Neural cell (in vitro differentiated cells): ENCODE measurements at regions not wholly inside any gene's neighbourhood (a gene's known extent, or its start where the extent isn't known, plus 50 kb on each side); places are given as distances from the start of the nearest gene placed in this dataset.

Experiments
- H2AFZ ChIP-seq: fragments of 200-600, 300-800 bp; sonication (generic), shearing (Covaris generic); 2 replicates; pipeline ENCODE4 v1.6.0; 2014; ENCODE audit warnings: low read depth, mild to moderate bottlenecking, antibody characterized with exemption, low read length, moderate library complexity
- H3F3A ChIP-seq: fragments of 200-600 bp; shearing (Covaris generic); 2 replicates; pipeline ENCODE4 v1.6.1; 2016; ENCODE audit warnings: mild to moderate bottlenecking, moderate library complexity, mixed read lengths, antibody characterized with exemption, low read length; ENCODE audit not compliant: insufficient read depth, poor library complexity, severe bottlenecking
- H3K27ac ChIP-seq: fragments of 200-600, 300-800 bp; sonication (generic), shearing (Covaris generic); 2 replicates; pipeline ENCODE4 v1.5.1; 2014; ENCODE audit warnings: mild to moderate bottlenecking, low read length, moderate library complexity
- H3K27me3 ChIP-seq: fragments of 300-800, 200-600 bp; sonication (generic), shearing (Covaris generic); 2 replicates; pipeline ENCODE4 v1.6.0; 2014; ENCODE audit warnings: mild to moderate bottlenecking, low read depth, low read length, moderate library complexity; ENCODE audit not compliant: insufficient read depth
- H3K36me3 ChIP-seq: fragments of 300-800, 200-600 bp; sonication (generic), shearing (Covaris generic); 2 replicates; pipeline ENCODE4 v1.5.1; 2014; ENCODE audit warnings: mild to moderate bottlenecking, antibody characterized with exemption, low read length, moderate library complexity; ENCODE audit not compliant: insufficient read depth
- H3K4me2 ChIP-seq: fragments of 300-800, 200-600 bp; sonication (generic), shearing (Covaris generic); 2 replicates; pipeline ENCODE4 v1.6.0; 2014; ENCODE audit warnings: mild to moderate bottlenecking, low read length
- H3K4me3 ChIP-seq: fragments of 300-800, 200-600 bp; sonication (generic), shearing (Covaris generic); 2 replicates; pipeline ENCODE4 v1.5.1; 2014; ENCODE audit warnings: mild to moderate bottlenecking, low read length, moderate library complexity
- H3K79me2 ChIP-seq: fragments of 200-600 bp; shearing (Covaris generic); replicated peaks from 2 replicates; pipeline ENCODE4 v1.6.0; 2014; ENCODE audit warnings: mild to moderate bottlenecking, low read length, moderate library complexity; ENCODE audit not compliant: insufficient read depth
- H3K9ac ChIP-seq: fragments of 300-800, 200-600 bp; sonication (generic), shearing (Covaris generic); 2 replicates; pipeline ENCODE4 v1.6.1; 2016; ENCODE audit warnings: mild to moderate bottlenecking, low read length, mixed read lengths
- H3K9me2 ChIP-seq: fragments of 200-600 bp; shearing (Covaris generic); 2 replicates; pipeline ENCODE4 v1.6.1; 2016; ENCODE audit warnings: mild to moderate bottlenecking, low read length, mixed read lengths; ENCODE audit not compliant: insufficient read depth
- H3K9me3 ChIP-seq: fragments of 200-600, 300-800 bp; sonication (generic), shearing (Covaris generic); 2 replicates; pipeline ENCODE4 v1.6.1; 2016; ENCODE audit warnings: mild to moderate bottlenecking, mixed run types, low read length, moderate library complexity, mixed read lengths
- H4K20me1 ChIP-seq: fragments of 200-600 bp; shearing (Covaris generic); 2 replicates; pipeline ENCODE4 v1.6.1; 2016; ENCODE audit warnings: mild to moderate bottlenecking, mixed run types; ENCODE audit not compliant: insufficient read depth
- CTCF ChIP-seq: fragments of 450-650 bp; IDR thresholded peaks from 2 replicates; pipeline ENCODE4 v1.5.1; 2014; ENCODE audit warnings: antibody characterized with exemption, mild to moderate bottlenecking, moderate library complexity; ENCODE audit not compliant: poor library complexity, severe bottlenecking
- EP300 ChIP-seq: fragments of 450-650 bp; conservative IDR thresholded peaks from 2 replicates; pipeline ENCODE4 v1.6.1; 2014; ENCODE audit warnings: antibody characterized with exemption, mild to moderate bottlenecking, moderate library complexity; ENCODE audit not compliant: poor library complexity, severe bottlenecking
- EZH2 ChIP-seq: fragments of 200-600, 300-800 bp; shearing (Covaris generic), sonication (generic); IDR thresholded peaks from 2 replicates; pipeline ENCODE4 v1.6.1; 2014; ENCODE audit warnings: antibody characterized with exemption, low read length, borderline replicate concordance, mild to moderate bottlenecking; ENCODE audit not compliant: insufficient read depth, poor library complexity, severe bottlenecking
- MXI1 ChIP-seq: fragments of 450-650 bp; conservative IDR thresholded peaks from 2 replicates; pipeline ENCODE4 v1.6.1; 2014; ENCODE audit warnings: antibody characterized with exemption, mild to moderate bottlenecking; ENCODE audit not compliant: poor library complexity, severe bottlenecking
- POLR2AphosphoS5 ChIP-seq: IDR thresholded peaks from 2 replicates; pipeline ENCODE4 v1.6.1; 2012
- RAD21 ChIP-seq: fragments of 450-650 bp; conservative IDR thresholded peaks from 2 replicates; pipeline ENCODE4 v1.6.1; 2014; ENCODE audit warnings: antibody characterized with exemption, mild to moderate bottlenecking, moderate library complexity
- REST ChIP-seq: IDR thresholded peaks from 2 replicates; pipeline ENCODE4 v1.6.1; 2012; ENCODE audit warnings: borderline replicate concordance
- SMC3 ChIP-seq: fragments of 450-650 bp; conservative IDR thresholded peaks from 2 replicates; pipeline ENCODE4 v1.6.1; 2014; ENCODE audit warnings: antibody characterized with exemption, mild to moderate bottlenecking, moderate library complexity; ENCODE audit not compliant: poor library complexity
- TAF1 ChIP-seq: IDR thresholded peaks from 2 replicates; pipeline ENCODE4 v1.6.1; 2012; ENCODE audit warnings: low read depth

- no peaks in the 10 kb centered on the region for H3K9me3 ChIP-seq
- TF ChIP-seq MXI1 (no peak), REST (no peak), TAF1 (no peak), POLR2AphosphoS5 (no peak), SMC3 (no peak), CTCF (no peak), EZH2 (no peak), EP300 (no peak), RAD21 (no peak)
- H3K79me2 ChIP-seq: no peaks in the 10 kb centered on the region
- no peak overlapping the region for H3K4me2 ChIP-seq
- no peak overlapping the region for H3K4me3 ChIP-seq
- no peak overlapping the region for H3K9ac ChIP-seq
- H2AFZ ChIP-seq: no peak overlapping the region
- no peaks in the 10 kb centered on the region for H3K27me3 ChIP-seq
- H3K27ac ChIP-seq: no peak overlapping the region
- H3F3A ChIP-seq: no peaks in the 10 kb centered on the region
- H3K36me3 ChIP-seq: no peaks in the 10 kb centered on the region
- no peaks in the 10 kb centered on the region for H4K20me1 ChIP-seq
- no peaks in the 10 kb centered on the region for H3K9me2 ChIP-seq
Measured at GRCh38 chr4:24218566-24218965, 328.7 kb upstream of the PPARGC1A start.

- Histone ChIP-seq H2AFZ (no peak overlapping the region), H3K9ac (no peak overlapping the region), H3F3A (no peaks in the 10 kb centered on the region), H3K27me3 (no peaks in the 10 kb centered on the region), H3K4me3 (no peak overlapping the region), H3K9me3 (no peaks in the 10 kb centered on the region), H3K27ac (no peak overlapping the region), H3K79me2 (no peaks in the 10 kb centered on the region), H3K4me2 (no peak overlapping the region), H3K36me3 (no peaks in the 10 kb centered on the region), H4K20me1 (no peaks in the 10 kb centered on the region), H3K9me2 (no peaks in the 10 kb centered on the region)
- TF ChIP-seq TAF1 (no peak), RAD21 (no peak)
Measured at GRCh38 chr4:24214796-24215195, 324.9 kb upstream of the PPARGC1A start.

- H3K27me3 ChIP-seq: no peaks in the 10 kb centered on the region
- no peaks in the 10 kb centered on the region for H3K9me2 ChIP-seq
- no peaks in the 10 kb centered on the region for H3K79me2 ChIP-seq
- no peak overlapping the region for H3K4me2 ChIP-seq
- H3K9me3 ChIP-seq: no peaks in the 10 kb centered on the region
- no peaks in the 10 kb centered on the region for H3K36me3 ChIP-seq
- no peak overlapping the region for H3K4me3 ChIP-seq
- no peaks in the 10 kb centered on the region for H4K20me1 ChIP-seq
- H2AFZ ChIP-seq: no peak overlapping the region
- no peak overlapping the region for H3K9ac ChIP-seq
- no peak overlapping the region for H3K27ac ChIP-seq
- TF ChIP-seq TAF1 (no peak), EP300 (no peak), MXI1 (no peak), CTCF (no peak), REST (no peak)
- H3F3A ChIP-seq: no peaks in the 10 kb centered on the region
Measured at GRCh38 chr4:24213961-24214360, 324.1 kb upstream of the PPARGC1A start.
